ENCODE measurements at regions not wholly inside any gene's neighbourhood (a gene's known extent, or its start where the extent isn't known, plus 50 kb on each side); places are given as distances from the start of the nearest gene placed in this dataset.

DNA sequence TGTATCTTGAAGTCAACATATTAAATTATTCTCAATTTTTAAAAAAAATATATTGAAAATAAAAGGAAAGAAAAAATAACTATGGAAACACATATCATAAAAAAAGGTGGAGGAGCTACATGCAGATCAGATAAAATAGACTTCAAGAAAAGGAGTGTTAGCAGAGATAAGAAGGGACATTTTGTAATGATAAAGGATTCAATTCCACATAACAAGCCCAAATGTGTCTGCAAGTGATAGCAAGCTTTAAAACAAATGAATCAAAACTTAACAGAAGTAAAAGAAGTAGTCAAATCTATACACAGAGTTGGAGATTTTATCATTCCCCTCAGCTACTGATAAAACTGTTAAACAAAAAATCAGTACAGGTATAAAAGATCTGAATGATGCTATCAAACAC, 74.9 kb downstream of the TTC32 start:
- Histone ChIP-seq H3K9me2 (replicated peaks; ENCODE audit: control insufficient read depth, low read length) (no peaks in the 10 kb centered on the region), H3K27me3 (ENCODE audit: control insufficient read depth, low read length) (no peaks in the 10 kb centered on the region), H3K9me3 (ENCODE audit: control insufficient read depth, insufficient read depth, low read length) (no peaks in the 10 kb centered on the region), H3K36me3 (ENCODE audit: control insufficient read depth, low read length) (no peaks in the 10 kb centered on the region), H3K27ac (ENCODE audit: low read depth, low read length) (no peak overlapping the region), H3K79me2 (ENCODE audit: control insufficient read depth, low read length) (no peaks in the 10 kb centered on the region), H3K4me1 (ENCODE audit: control insufficient read depth, low read length) (no peaks in the 10 kb centered on the region), H3F3A (ENCODE audit: control insufficient read depth, insufficient read depth) (no peaks in the 10 kb centered on the region), H3K4me3 (ENCODE audit: low read length) (no peak overlapping the region), H4K20me1 (ENCODE audit: control insufficient read depth, insufficient read depth, low read depth, low read length) (no peaks in the 10 kb centered on the region), H3K4me2 (ENCODE audit: low read length) (no peak overlapping the region)
- no peak for TF ChIP-seq EZH2phosphoT487 (IDR thresholded peaks at IDR 0.05; ENCODE audit: borderline replicate concordance, low read length)
- TF ChIP-seq, protein P1, sequence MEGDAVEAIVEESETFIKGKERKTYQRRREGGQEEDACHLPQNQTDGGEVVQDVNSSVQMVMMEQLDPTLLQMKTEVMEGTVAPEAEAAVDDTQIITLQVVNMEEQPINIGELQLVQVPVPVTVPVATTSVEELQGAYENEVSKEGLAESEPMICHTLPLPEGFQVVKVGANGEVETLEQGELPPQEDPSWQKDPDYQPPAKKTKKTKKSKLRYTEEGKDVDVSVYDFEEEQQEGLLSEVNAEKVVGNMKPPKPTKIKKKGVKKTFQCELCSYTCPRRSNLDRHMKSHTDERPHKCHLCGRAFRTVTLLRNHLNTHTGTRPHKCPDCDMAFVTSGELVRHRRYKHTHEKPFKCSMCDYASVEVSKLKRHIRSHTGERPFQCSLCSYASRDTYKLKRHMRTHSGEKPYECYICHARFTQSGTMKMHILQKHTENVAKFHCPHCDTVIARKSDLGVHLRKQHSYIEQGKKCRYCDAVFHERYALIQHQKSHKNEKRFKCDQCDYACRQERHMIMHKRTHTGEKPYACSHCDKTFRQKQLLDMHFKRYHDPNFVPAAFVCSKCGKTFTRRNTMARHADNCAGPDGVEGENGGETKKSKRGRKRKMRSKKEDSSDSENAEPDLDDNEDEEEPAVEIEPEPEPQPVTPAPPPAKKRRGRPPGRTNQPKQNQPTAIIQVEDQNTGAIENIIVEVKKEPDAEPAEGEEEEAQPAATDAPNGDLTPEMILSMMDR (IDR thresholded peaks at IDR 0.05; ENCODE audit: low read depth, low read length, poor library complexity, severe bottlenecking), result no peak

DNA sequence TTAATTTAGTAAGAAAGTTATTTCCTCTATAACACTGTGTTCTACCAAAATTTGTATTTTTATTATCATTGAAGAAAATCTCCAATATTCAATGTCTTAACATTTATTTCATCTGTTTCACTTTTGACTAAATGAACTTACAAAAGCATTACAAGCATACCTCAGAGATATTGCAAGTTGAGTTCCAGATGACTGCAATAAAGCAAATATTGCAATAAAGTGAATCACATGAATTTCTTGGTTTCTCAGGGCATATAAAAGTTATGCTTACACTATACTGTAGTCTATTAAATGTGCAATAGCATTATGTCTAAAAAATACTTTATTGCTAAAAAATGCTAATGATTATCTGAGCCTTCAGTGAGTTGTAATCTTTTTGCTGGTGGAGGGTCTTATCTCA, 78.3 kb downstream of the TTC32 start:
- no peak for TF ChIP-seq EZH2phosphoT487 (IDR thresholded peaks at IDR 0.05; ENCODE audit: borderline replicate concordance, low read length)
- TF ChIP-seq, protein P1 (IDR thresholded peaks at IDR 0.05; ENCODE audit: low read depth, low read length, poor library complexity, severe bottlenecking), result no peak
- Histone ChIP-seq H3K9me2 (replicated peaks; ENCODE audit: control insufficient read depth, low read length) (no peaks in the 10 kb centered on the region), H3K36me3 (ENCODE audit: control insufficient read depth, low read length) (no peaks in the 10 kb centered on the region), H3K79me2 (ENCODE audit: control insufficient read depth, low read length) (no peaks in the 10 kb centered on the region), H3F3A (ENCODE audit: control insufficient read depth, insufficient read depth) (no peaks in the 10 kb centered on the region), H3K27ac (ENCODE audit: low read depth, low read length) (no peak overlapping the region), H3K4me3 (ENCODE audit: low read length) (no peak overlapping the region), H3K27me3 (ENCODE audit: control insufficient read depth, low read length) (no peaks in the 10 kb centered on the region), H3K9me3 (ENCODE audit: control insufficient read depth, insufficient read depth, low read length) (no peaks in the 10 kb centered on the region), H4K20me1 (ENCODE audit: control insufficient read depth, insufficient read depth, low read depth, low read length) (no peaks in the 10 kb centered on the region), H3K4me1 (ENCODE audit: control insufficient read depth, low read length) (no peaks in the 10 kb centered on the region), H3K4me2 (ENCODE audit: low read length) (no peak overlapping the region)

DNA sequence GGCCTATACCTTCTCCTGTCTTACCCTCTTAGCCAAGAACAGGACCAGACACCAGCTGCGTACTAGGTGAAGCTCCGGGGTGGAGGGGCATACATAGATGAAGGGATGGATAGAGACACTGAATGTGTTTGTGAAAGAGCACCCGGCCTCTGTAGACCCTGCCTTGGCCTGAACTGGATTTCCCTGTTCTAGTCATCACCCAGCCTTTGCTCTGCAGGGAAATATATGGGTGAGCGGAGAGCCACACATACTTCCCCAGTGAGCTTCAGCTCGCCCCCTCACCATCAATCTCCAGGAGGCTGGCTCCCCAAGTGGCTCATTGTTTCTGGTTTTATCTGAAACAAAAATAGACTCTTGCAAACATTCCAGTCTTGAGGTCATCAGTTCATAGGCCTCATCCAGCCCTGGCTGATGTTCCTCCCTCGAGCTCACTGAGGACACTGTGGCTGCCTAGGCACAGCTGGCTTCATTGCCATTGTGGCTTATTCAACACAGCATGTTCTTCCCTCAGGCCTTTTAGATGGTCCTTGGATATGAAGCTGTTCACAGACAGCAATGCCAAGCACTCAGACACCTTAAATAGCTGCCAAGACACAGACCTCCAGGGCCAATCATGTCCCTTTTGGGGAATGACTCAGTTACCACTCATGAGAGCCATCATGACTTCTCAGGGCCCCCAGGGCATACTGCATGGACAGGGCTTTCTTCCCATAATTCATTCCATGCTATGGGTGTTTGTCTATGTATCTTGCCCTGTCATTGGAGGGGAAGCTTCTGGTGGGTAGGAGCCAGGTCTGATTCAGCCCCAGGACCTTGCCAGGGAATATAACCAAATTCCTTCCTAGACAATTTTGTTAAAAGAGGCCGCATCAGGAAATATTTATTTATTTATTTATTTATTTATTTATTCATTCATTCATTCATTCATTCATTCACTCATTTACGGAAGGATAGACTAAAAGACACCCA, 82.4 kb downstream of the TTC32 start:
- Histone ChIP-seq H3K4me3 (ENCODE audit: low read length) (no peak overlapping the region), H3K27ac (ENCODE audit: low read depth, low read length) (no peak overlapping the region), H4K20me1 (ENCODE audit: control insufficient read depth, insufficient read depth, low read depth, low read length) (no peaks in the 10 kb centered on the region), H3K36me3 (ENCODE audit: control insufficient read depth, low read length) (no peaks in the 10 kb centered on the region), H3K27me3 (ENCODE audit: control insufficient read depth, low read length) (no peaks in the 10 kb centered on the region), H3K9me2 (replicated peaks; ENCODE audit: control insufficient read depth, low read length) (no peaks in the 10 kb centered on the region), H3K9me3 (ENCODE audit: control insufficient read depth, insufficient read depth, low read length) (no peaks in the 10 kb centered on the region), H3K4me2 (ENCODE audit: low read length) (no peak overlapping the region), H3K79me2 (ENCODE audit: control insufficient read depth, low read length) (no peaks in the 10 kb centered on the region), H3K4me1 (ENCODE audit: control insufficient read depth, low read length) (no peaks in the 10 kb centered on the region), H3F3A (ENCODE audit: control insufficient read depth, insufficient read depth) (no peaks in the 10 kb centered on the region)
- TF ChIP-seq, protein P1 (IDR thresholded peaks at IDR 0.05; ENCODE audit: low read depth, low read length, poor library complexity, severe bottlenecking), result no peak
- no peak for TF ChIP-seq EZH2phosphoT487 (IDR thresholded peaks at IDR 0.05; ENCODE audit: borderline replicate concordance, low read length)

All from DOHH2 (cell line).